Trophoblast cell (in vitro differentiated cells and primary cell): ENCODE measurements at regions not wholly inside any gene's neighbourhood (a gene's known extent, or its start where the extent isn't known, plus 50 kb on each side); places are given as distances from the start of the nearest gene placed in this dataset.

Source experiments
- DNase-seq, 2 donors: peaks; one replicate each; pipeline ENCODE4 v3.0.0-alpha.2; 2016
- H2AFZ ChIP-seq: 2 replicates; pipeline ENCODE4 v1.6.1; 2013; ENCODE audit warnings: low read length, moderate library complexity, mild to moderate bottlenecking; ENCODE audit not compliant: insufficient read depth, poor library complexity
- H2AK5ac ChIP-seq: 2 replicates; pipeline ENCODE4 v1.6.1; 2013; ENCODE audit warnings: mild to moderate bottlenecking, low read length
- H2BK120ac ChIP-seq: 2 replicates; pipeline ENCODE4 v1.6.1; 2013; ENCODE audit warnings: low read length, mild to moderate bottlenecking, moderate library complexity; ENCODE audit not compliant: insufficient read depth, poor library complexity
- H2BK12ac ChIP-seq: 2 replicates; pipeline ENCODE4 v1.6.1; 2013; ENCODE audit warnings: mild to moderate bottlenecking, low read length, moderate library complexity
- H2BK5ac ChIP-seq: 2 replicates; pipeline ENCODE4 v1.6.1; 2013; ENCODE audit warnings: low read length, low read depth, moderate library complexity, mild to moderate bottlenecking; ENCODE audit not compliant: poor library complexity
- H3K14ac ChIP-seq: 2 replicates; pipeline ENCODE4 v1.6.1; 2013; ENCODE audit warnings: mild to moderate bottlenecking, low read length
- H3K18ac ChIP-seq: 2 replicates; pipeline ENCODE4 v1.6.1; 2013; ENCODE audit warnings: mild to moderate bottlenecking, low read length
- H3K23ac ChIP-seq: 2 replicates; pipeline ENCODE4 v1.6.1; 2013; ENCODE audit warnings: low read length
- H3K27ac ChIP-seq: 2 replicates; pipeline ENCODE4 v1.5.1; 2013; ENCODE audit warnings: low read depth, mild to moderate bottlenecking, inconsistent platforms, low read length, moderate library complexity
- H3K27me3 ChIP-seq: 2 replicates; pipeline ENCODE4 v1.6.1; 2013; ENCODE audit warnings: inconsistent platforms, mild to moderate bottlenecking, low read length, moderate library complexity; ENCODE audit not compliant: insufficient read depth
- H3K36me3 ChIP-seq, 2 experiments: 1 replicate in 1 of 2; 2 replicates in 1 of 2; pipeline ENCODE4 v1.6.1; 2013; ENCODE audit warnings: low read length in 2 of 2, mild to moderate bottlenecking in 2 of 2, moderate library complexity in 1 of 2; ENCODE audit not compliant: insufficient read depth in 2 of 2, control insufficient read depth in 1 of 2
- H3K4ac ChIP-seq: 2 replicates; pipeline ENCODE4 v1.6.1; 2013; ENCODE audit warnings: low read depth, mild to moderate bottlenecking, low read length, moderate library complexity
- H3K4me1 ChIP-seq, 2 experiments: 1 replicate in 1 of 2; 2 replicates in 1 of 2; pipeline ENCODE4 v1.6.1; 2013; ENCODE audit warnings: low read length in 2 of 2, mild to moderate bottlenecking in 2 of 2, moderate library complexity in 1 of 2; ENCODE audit not compliant: insufficient read depth in 2 of 2, control insufficient read depth in 1 of 2
- H3K4me2 ChIP-seq: 2 replicates; pipeline ENCODE4 v1.6.1; 2013; ENCODE audit warnings: inconsistent platforms, mild to moderate bottlenecking, low read length, moderate library complexity
- H3K4me3 ChIP-seq: 2 replicates; pipeline ENCODE4 v1.5.1; 2013; ENCODE audit warnings: mild to moderate bottlenecking, low read depth, low read length, inconsistent platforms
- H3K79me1 ChIP-seq: one replicate; pipeline ENCODE4 v1.6.1; 2013; ENCODE audit warnings: low read length
- H3K79me2 ChIP-seq: 2 replicates; pipeline ENCODE4 v1.6.1; 2013; ENCODE audit warnings: low read length, mild to moderate bottlenecking; ENCODE audit not compliant: control insufficient read depth, insufficient read depth, poor library complexity
- H3K9ac ChIP-seq: 2 replicates; pipeline ENCODE4 v1.6.1; 2013; ENCODE audit warnings: mild to moderate bottlenecking, low read length
- H3K9me3 ChIP-seq: 2 replicates; pipeline ENCODE4 v1.6.1; 2013; ENCODE audit warnings: low read depth, mild to moderate bottlenecking, control low read depth, inconsistent platforms, low read length; ENCODE audit not compliant: insufficient read depth
- H4K12ac ChIP-seq: 2 replicates; pipeline ENCODE4 v1.6.1; 2013; ENCODE audit warnings: low read depth, mild to moderate bottlenecking, low read length, moderate library complexity
- H4K8ac ChIP-seq: 2 replicates; pipeline ENCODE4 v1.6.1; 2013; ENCODE audit warnings: low read depth, mild to moderate bottlenecking, low read length, moderate library complexity
- H4K91ac ChIP-seq: one replicate; pipeline ENCODE4 v1.6.1; 2013; ENCODE audit warnings: low read depth, mild to moderate bottlenecking, low read length, moderate library complexity
- WGBS: extraction: QIAGEN DNeasy Blood & Tissue Kit; methylation state at CpG from one replicate; pipeline ENCODE4 v1.1.7; 2013; ENCODE audit warnings: missing lambda C conversion rate; ENCODE audit not compliant: insufficient read length, insufficient coverage; ENCODE audit errors: extremely low coverage; 5-methylcytosine and 5-hydroxymethylcytosine counted together

DNA sequence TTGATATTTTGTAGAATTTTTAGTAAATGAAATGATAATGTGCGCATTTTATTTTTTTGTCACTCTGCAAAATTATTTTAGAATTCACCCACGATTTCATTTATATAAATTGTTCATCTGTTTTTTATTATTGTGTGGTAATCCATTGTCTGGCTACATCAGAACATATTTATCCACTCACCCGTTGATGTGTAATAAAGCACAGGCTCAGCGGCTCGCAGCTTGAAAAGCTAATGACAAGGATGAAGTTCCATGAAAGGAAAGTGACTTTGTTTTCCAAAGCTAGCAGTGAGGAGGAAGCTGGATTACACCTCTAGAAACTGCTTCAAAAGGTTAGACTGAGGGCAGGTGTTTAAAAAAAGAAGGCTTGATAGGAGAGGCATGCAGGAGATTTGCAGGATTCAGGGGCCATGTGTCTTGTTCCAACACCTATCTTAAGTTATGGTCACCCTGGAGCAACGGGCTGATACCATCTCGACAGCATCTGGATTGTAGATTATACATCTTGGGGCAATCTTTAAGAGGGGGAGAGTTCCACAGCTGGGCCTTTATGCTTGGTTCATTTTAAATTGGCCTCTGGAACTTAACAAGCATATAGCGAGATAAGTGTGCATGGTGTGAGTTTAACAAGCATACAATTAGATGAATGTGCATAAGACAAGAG lies 194.1 kb downstream of the TMTC3 start:
- no peaks in the 10 kb centered on the region for H3K79me1 ChIP-seq
- H2AK5ac ChIP-seq, result no peak overlapping the region
- H3K27me3 ChIP-seq, result no peaks in the 10 kb centered on the region
- H3K14ac ChIP-seq, result no peak overlapping the region
- H3K4me3 ChIP-seq, result no peak overlapping the region
- H4K12ac ChIP-seq, result no peak overlapping the region
- no peaks in the 10 kb centered on the region for H3K79me2 ChIP-seq
- no peak overlapping the region for H4K8ac ChIP-seq
- no peaks in the 10 kb centered on the region for H3K36me3 ChIP-seq
- H3K9ac ChIP-seq, result no peak overlapping the region
- no peak overlapping the region for H2BK5ac ChIP-seq
- no peak overlapping the region for H2BK12ac ChIP-seq
- no peak overlapping the region for H2BK120ac ChIP-seq
- no peak overlapping the region for H3K4me2 ChIP-seq
- peak in 1 of 2 donors; percentile 29 for DNase-seq
- peaks cover 0 to 2% of the 10 kb centered on the region in 2 experiments for H3K4me1 ChIP-seq
- H3K18ac ChIP-seq, result no peak overlapping the region
- no peak overlapping the region for H3K27ac ChIP-seq
- no peak overlapping the region for H3K23ac ChIP-seq
- no peaks in the 10 kb centered on the region for H3K9me3 ChIP-seq
- no peak overlapping the region for H4K91ac ChIP-seq
- WGBS, result 100% methylated on average over 1 of the region's 8 CpGs
- H3K4ac ChIP-seq, result no peak overlapping the region
- no peak overlapping the region for H2AFZ ChIP-seq

DNA sequence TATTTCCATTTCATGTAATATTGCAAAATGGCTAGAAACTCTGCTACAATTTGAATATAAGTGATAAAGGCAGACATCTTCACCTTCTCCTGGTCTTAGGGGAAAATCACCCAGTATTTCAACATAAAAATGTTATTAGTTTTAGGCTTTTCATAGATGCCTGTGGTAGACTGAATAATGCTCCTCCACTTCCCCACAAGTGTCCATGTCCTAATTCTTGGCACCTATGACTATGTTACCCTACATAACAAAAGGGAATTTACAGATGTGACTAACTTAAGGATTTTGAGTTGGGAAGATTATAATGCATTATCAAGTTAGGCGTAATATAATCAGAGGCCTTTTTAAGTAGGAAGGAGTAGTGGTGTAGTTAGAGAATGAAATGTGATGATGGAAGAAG lies 196.4 kb downstream of the TMTC3 start:
- no peak overlapping the region for H3K4ac ChIP-seq
- H3K9me3 ChIP-seq, result no peaks in the 10 kb centered on the region
- peaks cover 0 to 2% of the 10 kb centered on the region in 2 experiments for H3K4me1 ChIP-seq
- no peak for DNase-seq
- no peaks in the 10 kb centered on the region for H3K79me2 ChIP-seq
- H2AK5ac ChIP-seq, result no peak overlapping the region
- H2BK12ac ChIP-seq, result no peak overlapping the region
- no peak overlapping the region for H3K27ac ChIP-seq
- no peak overlapping the region for H3K4me3 ChIP-seq
- H3K23ac ChIP-seq, result no peak overlapping the region
- H3K79me1 ChIP-seq, result no peaks in the 10 kb centered on the region
- no peaks in the 10 kb centered on the region for H3K27me3 ChIP-seq
- no peak overlapping the region for H4K12ac ChIP-seq
- H3K14ac ChIP-seq, result no peak overlapping the region
- no peak overlapping the region for H2AFZ ChIP-seq
- no peak overlapping the region for H2BK5ac ChIP-seq
- H4K8ac ChIP-seq, result no peak overlapping the region
- no peaks in the 10 kb centered on the region for H3K36me3 ChIP-seq
- no CpG with 5 or more reads among the region's 1 CpG for WGBS
- no peak overlapping the region for H3K18ac ChIP-seq
- H3K9ac ChIP-seq, result no peak overlapping the region
- no peak overlapping the region for H3K4me2 ChIP-seq
- no peak overlapping the region for H2BK120ac ChIP-seq
- no peak overlapping the region for H4K91ac ChIP-seq

GRCh38 chr12:88339254-88339949 lies 197.3 kb downstream of the TMTC3 start:
- no peak overlapping the region for H4K91ac ChIP-seq
- no peak overlapping the region for H3K4me2 ChIP-seq
- no peak overlapping the region for H2AK5ac ChIP-seq
- H4K12ac ChIP-seq, result no peak overlapping the region
- H3K9me3 ChIP-seq, result no peaks in the 10 kb centered on the region
- WGBS, result no CpG with 5 or more reads among the region's 1 CpG
- H3K27me3 ChIP-seq, result no peaks in the 10 kb centered on the region
- H3K14ac ChIP-seq, result no peak overlapping the region
- no peak overlapping the region for H3K23ac ChIP-seq
- no peak overlapping the region for H3K18ac ChIP-seq
- H3K4me3 ChIP-seq, result no peak overlapping the region
- H4K8ac ChIP-seq, result no peak overlapping the region
- H2BK12ac ChIP-seq, result no peak overlapping the region
- H3K4me1 ChIP-seq, result peaks cover 0 to 2% of the 10 kb centered on the region in 2 experiments
- H2BK120ac ChIP-seq, result no peak overlapping the region
- no peak overlapping the region for H3K27ac ChIP-seq
- no peak overlapping the region for H3K4ac ChIP-seq
- H3K36me3 ChIP-seq, result no peaks in the 10 kb centered on the region
- H2BK5ac ChIP-seq, result no peak overlapping the region
- no peaks in the 10 kb centered on the region for H3K79me1 ChIP-seq
- no peaks in the 10 kb centered on the region for H3K79me2 ChIP-seq
- H2AFZ ChIP-seq, result no peak overlapping the region
- H3K9ac ChIP-seq, result no peak overlapping the region
- peak in 1 of 2 donors; percentile 34 for DNase-seq

DNA sequence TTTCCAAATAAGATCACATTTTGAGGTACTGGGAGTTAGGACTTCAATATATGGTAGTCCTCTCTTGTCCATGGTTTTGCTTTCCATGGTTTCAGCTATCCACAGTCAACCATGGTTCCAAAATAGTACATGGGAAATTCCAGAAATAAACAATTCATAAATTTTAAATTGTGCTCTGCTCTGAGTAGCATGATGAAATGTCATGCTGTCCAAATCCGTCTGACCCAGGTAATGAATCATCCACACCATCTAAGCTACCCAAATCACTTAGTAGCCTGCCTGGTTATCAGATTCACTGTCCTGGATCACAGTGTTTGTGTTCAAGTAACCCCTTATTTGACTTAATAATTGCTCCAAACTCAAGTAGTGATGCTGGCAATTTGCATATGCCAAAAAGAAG lies 197.9 kb downstream of the TMTC3 start:
- Histone ChIP-seq H2AK5ac (no peak overlapping the region), H2BK120ac (no peak overlapping the region), H3K18ac (no peak overlapping the region), H3K4ac (no peak overlapping the region), H2BK5ac (no peak overlapping the region), H3K4me3 (no peak overlapping the region), H3K9me3 (no peaks in the 10 kb centered on the region), H3K4me2 (no peak overlapping the region), H3K4me1 (peaks cover 0 to 2% of the 10 kb centered on the region in 2 experiments), H3K27ac (no peak overlapping the region), H3K27me3 (no peaks in the 10 kb centered on the region), H2AFZ (no peak overlapping the region), H3K14ac (no peak overlapping the region), H3K9ac (no peak overlapping the region), H3K23ac (no peak overlapping the region), H3K36me3 (no peaks in the 10 kb centered on the region), H4K91ac (no peak overlapping the region), H4K8ac (no peak overlapping the region), H2BK12ac (no peak overlapping the region), H3K79me2 (no peaks in the 10 kb centered on the region), H4K12ac (no peak overlapping the region), H3K79me1 (no peaks in the 10 kb centered on the region)
- DNase-seq, result no peak
- WGBS, result no CpG with 5 or more reads among the region's 1 CpG
